HL-60 (cell line): ENCODE measurements at regions not wholly inside any gene's neighbourhood (a gene's known extent, or its start where the extent isn't known, plus 50 kb on each side); places are given as distances from the start of the nearest gene placed in this dataset.

Experiments
- CTCF ChIP-seq: IDR thresholded peaks from one replicate; pipeline ENCODE4 v1.5.1; 2011; ENCODE audit warnings: low read length, control low read depth, inconsistent platforms; ENCODE audit not compliant: insufficient read depth
- GABPA ChIP-seq: IDR thresholded peaks from 2 replicates; pipeline ENCODE4 v1.6.1; 2012; ENCODE audit warnings: low read depth
- POLR2AphosphoS5 ChIP-seq: IDR thresholded peaks from 2 replicates; pipeline ENCODE4 v1.6.1; 2012; ENCODE audit warnings: low read depth
- SPI1 ChIP-seq: IDR thresholded peaks from 2 replicates; pipeline ENCODE4 v1.6.1; 2012; ENCODE audit warnings: low read depth, mild to moderate bottlenecking, borderline replicate concordance

GRCh38 chr9:75210215-75210614 is 121.9 kb downstream of the OSTF1 start:
- TF ChIP-seq CTCF: no peak
- no peak for TF ChIP-seq POLR2AphosphoS5
- TF ChIP-seq SPI1: no peak
- TF ChIP-seq GABPA: no peak
